Hepatocyte (in vitro differentiated cells): ENCODE measurements at regions not wholly inside any gene's neighbourhood (a gene's known extent, or its start where the extent isn't known, plus 50 kb on each side); places are given as distances from the start of the nearest gene placed in this dataset.
A peak's percentile ranks its signal among the peaks of the same experiment; 100 is the strongest.

Experiments used
- DNase-seq: peaks from one replicate; pipeline ENCODE4 v3.0.0-alpha.2; 2016; ENCODE audit warnings: low spot score
- H2AFZ ChIP-seq: fragments of 200-600 bp; sonication (generic); 2 replicates; pipeline ENCODE4 v1.6.0; 2016; ENCODE audit warnings: antibody characterized with exemption, mild to moderate bottlenecking
- H3K27ac ChIP-seq: fragments of 200-600 bp; sonication (generic); 2 replicates; pipeline ENCODE4 v1.5.1; 2016; ENCODE audit warnings: mild to moderate bottlenecking
- H3K27me3 ChIP-seq: fragments of 200-600 bp; sonication (generic); 2 replicates; pipeline ENCODE4 v1.6.1; 2016
- H3K36me3 ChIP-seq: fragments of 200-600 bp; sonication (generic); replicated peaks from 2 replicates; pipeline ENCODE4 v1.5.1; 2016; ENCODE audit warnings: low read depth; ENCODE audit not compliant: insufficient read depth
- H3K4me1 ChIP-seq: fragments of 200-600 bp; sonication (generic); 2 replicates; pipeline ENCODE4 v1.5.1; 2016; ENCODE audit warnings: mild to moderate bottlenecking, moderate library complexity; ENCODE audit not compliant: insufficient read depth
- H3K4me2 ChIP-seq: fragments of 200-600 bp; sonication (generic); 2 replicates; pipeline ENCODE4 v1.6.0; 2016
- H3K4me3 ChIP-seq: fragments of 200-600 bp; sonication (generic); 2 replicates; pipeline ENCODE4 v1.5.1; 2016; ENCODE audit warnings: mild to moderate bottlenecking
- H3K79me2 ChIP-seq: fragments of 200-600 bp; sonication (generic); 2 replicates; pipeline ENCODE4 v1.6.0; 2017; ENCODE audit warnings: mild to moderate bottlenecking
- H3K9me2 ChIP-seq: fragments of 200-600 bp; sonication (generic); replicated peaks from 2 replicates; pipeline ENCODE4 v1.6.0; 2017; ENCODE audit warnings: mild to moderate bottlenecking; ENCODE audit not compliant: insufficient read depth
- H3K9me3 ChIP-seq: fragments of 200-600 bp; sonication (generic); 2 replicates; pipeline ENCODE4 v1.5.1; 2016; ENCODE audit warnings: low read depth, mild to moderate bottlenecking
- H4K20me1 ChIP-seq: fragments of 200-600 bp; sonication (generic); 2 replicates; pipeline ENCODE4 v1.6.0; 2016; ENCODE audit warnings: mild to moderate bottlenecking; ENCODE audit not compliant: insufficient read depth, poor library complexity, severe bottlenecking
- CTCF ChIP-seq: fragments of 200-600 bp; sonication (generic); IDR thresholded peaks from 2 replicates; pipeline ENCODE4 v1.5.1; 2016; ENCODE audit warnings: antibody characterized with exemption, mild to moderate bottlenecking; ENCODE audit not compliant: poor library complexity
- EZH2 ChIP-seq: fragments of 200-600 bp; sonication (generic); IDR thresholded peaks from 2 replicates; pipeline ENCODE4 v1.6.1; 2016; ENCODE audit warnings: antibody characterized with exemption, mild to moderate bottlenecking, borderline replicate concordance
- EZH2phosphoT487 ChIP-seq: fragments of 200-600 bp; sonication (generic); IDR thresholded peaks from one replicate; pipeline ENCODE4 v1.6.1; 2018; ENCODE audit warnings: antibody characterized with exemption, mild to moderate bottlenecking, low read depth, moderate library complexity; ENCODE audit not compliant: unreplicated experiment, severe bottlenecking
- WGBS: methylation state at CpG from one replicate; pipeline ENCODE4 v1.1.6; 2016; ENCODE audit warnings: low lambda C conversion rate; ENCODE audit errors: missing lambda C conversion rate; 5-methylcytosine and 5-hydroxymethylcytosine counted together

GRCh38 chrX:6460893-6461490 lies 73.9 kb downstream of the VCX3A start:
- Histone ChIP-seq H3K79me2 (no peaks in the 10 kb centered on the region), H2AFZ (no peak overlapping the region), H3K36me3 (no peaks in the 10 kb centered on the region), H3K9me3 (no peaks in the 10 kb centered on the region), H4K20me1 (no peaks in the 10 kb centered on the region), H3K27me3 (no peaks in the 10 kb centered on the region), H3K4me3 (no peak overlapping the region), H3K27ac (peak overlapping the region; percentile 6), H3K4me1 (no peaks in the 10 kb centered on the region), H3K4me2 (no peak overlapping the region), H3K9me2 (no peaks in the 10 kb centered on the region)
- DNase-seq: no peak
- TF ChIP-seq EZH2phosphoT487: no peak
- TF ChIP-seq CTCF: no peak
- no peak for TF ChIP-seq EZH2
- WGBS: 59% methylated on average over 6 of the region's 6 CpGs

- Histone ChIP-seq H3K27ac (no peak overlapping the region), H3K4me1 (no peaks in the 10 kb centered on the region), H3K36me3 (no peaks in the 10 kb centered on the region), H3K9me3 (no peaks in the 10 kb centered on the region), H3K27me3 (no peaks in the 10 kb centered on the region), H3K4me2 (no peak overlapping the region), H3K4me3 (no peak overlapping the region), H4K20me1 (no peaks in the 10 kb centered on the region), H3K79me2 (no peaks in the 10 kb centered on the region), H2AFZ (no peak overlapping the region), H3K9me2 (no peaks in the 10 kb centered on the region)
- DNase-seq: no peak
- WGBS: 86% methylated on average over 6 of the region's 6 CpGs
- TF ChIP-seq EZH2: no peak
Observed at GRCh38 chrX:6456196-6456595, 78.7 kb downstream of the VCX3A start.

- H3K9me2 ChIP-seq: no peaks in the 10 kb centered on the region
- H3K27ac ChIP-seq: no peak overlapping the region
- no peaks in the 10 kb centered on the region for H3K36me3 ChIP-seq
- H3K4me1 ChIP-seq: no peaks in the 10 kb centered on the region
- H3K4me2 ChIP-seq: no peak overlapping the region
- TF ChIP-seq CTCF (no peak), EZH2 (no peak), EZH2phosphoT487 (no peak)
- H2AFZ ChIP-seq: no peak overlapping the region
- WGBS: 55% methylated on average over 2 of the region's 2 CpGs
- no peaks in the 10 kb centered on the region for H3K9me3 ChIP-seq
- H3K79me2 ChIP-seq: no peaks in the 10 kb centered on the region
- H4K20me1 ChIP-seq: no peaks in the 10 kb centered on the region
- H3K27me3 ChIP-seq: no peaks in the 10 kb centered on the region
- no peak for DNase-seq
- no peak overlapping the region for H3K4me3 ChIP-seq
Observed at GRCh38 chrX:6449946-6450345, 85.0 kb downstream of the VCX3A start.

GRCh38 chrX:6448003-6448402 lies 86.9 kb downstream of the VCX3A start:
- no peaks in the 10 kb centered on the region for H4K20me1 ChIP-seq
- H3K9me3 ChIP-seq: no peaks in the 10 kb centered on the region
- H3K36me3 ChIP-seq: no peaks in the 10 kb centered on the region
- no peaks in the 10 kb centered on the region for H3K27me3 ChIP-seq
- H3K4me3 ChIP-seq: no peak overlapping the region
- H3K4me2 ChIP-seq: no peak overlapping the region
- no peaks in the 10 kb centered on the region for H3K4me1 ChIP-seq
- H2AFZ ChIP-seq: no peak overlapping the region
- 53% methylated on average over 1 of the region's 1 CpG for WGBS
- no peak for DNase-seq
- TF ChIP-seq EZH2phosphoT487 (no peak), EZH2 (no peak), CTCF (no peak)
- no peaks in the 10 kb centered on the region for H3K79me2 ChIP-seq
- no peak overlapping the region for H3K27ac ChIP-seq
- no peaks in the 10 kb centered on the region for H3K9me2 ChIP-seq
